Myocyte (in vitro differentiated cells): ENCODE measurements at regions not wholly inside any gene's neighbourhood (a gene's known extent, or its start where the extent isn't known, plus 50 kb on each side); places are given as distances from the start of the nearest gene placed in this dataset.

Experiments used
- DNase-seq: peaks from one replicate; pipeline ENCODE4 v3.0.0-alpha.2; 2012; ENCODE audit warnings: low read depth

GRCh38 chr2:150417278-150417677 lies 70.2 kb downstream of the RND3 start:
- no peak for DNase-seq

- DNase-seq = no peak
Measured at GRCh38 chr2:150415022-150415421, 72.4 kb downstream of the RND3 start.

- no peak for DNase-seq
Measured at GRCh38 chr2:150413910-150414309, 73.6 kb downstream of the RND3 start.

GRCh38 chr2:150413366-150413765 lies 74.1 kb downstream of the RND3 start:
- peak; percentile 48 for DNase-seq

- DNase-seq = peak; percentile 25
Measured at GRCh38 chr2:150410809-150411208, 76.7 kb downstream of the RND3 start.

- DNase-seq = no peak
Measured at GRCh38 chr2:150409196-150409595, 78.3 kb downstream of the RND3 start.

GRCh38 chr2:150404147-150404546 lies 83.3 kb downstream of the RND3 start:
- peak; percentile 19 for DNase-seq

GRCh38 chr2:150403457-150403856 lies 84.0 kb downstream of the RND3 start:
- DNase-seq = peak; percentile 8

- DNase-seq = no peak
Measured at GRCh38 chr2:150402953-150403352, 84.5 kb downstream of the RND3 start.

GRCh38 chr2:150400849-150401248 lies 86.6 kb downstream of the RND3 start:
- DNase-seq = no peak

GRCh38 chr2:150392614-150393013 lies 94.9 kb downstream of the RND3 start:
- DNase-seq = no peak

GRCh38 chr2:150391779-150392178 lies 95.7 kb downstream of the RND3 start:
- no peak for DNase-seq

GRCh38 chr2:150389447-150389846 lies 98.0 kb downstream of the RND3 start:
- DNase-seq = peak; percentile 3

GRCh38 chr2:150388289-150388625 lies 99.2 kb downstream of the RND3 start:
- no peak for DNase-seq

GRCh38 chr2:150387586-150388288 lies 99.7 kb downstream of the RND3 start:
- no peak for DNase-seq

- no peak for DNase-seq
Measured at GRCh38 chr2:150385211-150385610, 102.3 kb downstream of the RND3 start.

- peak; percentile 12 for DNase-seq
Measured at GRCh38 chr2:150383587-150383986, 103.9 kb downstream of the RND3 start.

- DNase-seq = no peak
Measured at GRCh38 chr2:150379166-150379565, 108.3 kb downstream of the RND3 start.

GRCh38 chr2:150378686-150379085 lies 108.8 kb downstream of the RND3 start:
- DNase-seq = no peak

GRCh38 chr2:150376553-150377335 lies 110.7 kb downstream of the RND3 start:
- peak; percentile 31 for DNase-seq

GRCh38 chr2:150375333-150375732 lies 112.1 kb downstream of the RND3 start:
- no peak for DNase-seq

- DNase-seq = no peak
Measured at GRCh38 chr2:150374492-150374891, 113.0 kb downstream of the RND3 start.

GRCh38 chr2:150373374-150373773 lies 114.1 kb downstream of the RND3 start:
- DNase-seq = no peak
